ENCODE measurements at regions not wholly inside any gene's neighbourhood (a gene's known extent, or its start where the extent isn't known, plus 50 kb on each side); places are given as distances from the start of the nearest gene placed in this dataset.

GRCh38 chr20:40087496-40087895, 601.5 kb downstream of the MAFB start:
- TF ChIP-seq TAF1 (IDR thresholded peaks at IDR 0.05; ENCODE audit: low read depth, low read length) (no peak), SPI1 (IDR thresholded peaks at IDR 0.05; ENCODE audit: low read depth, low read length) (no peak), POLR2A (IDR thresholded peaks at IDR 0.05; ENCODE audit: low read depth, low read length) (no peak), POLR2AphosphoS5 (IDR thresholded peaks at IDR 0.05; ENCODE audit: low read depth, low read length) (no peak)

Measured in GM12891 (cell line).